UCSD-AML1 (cell line): ENCODE measurements at regions not wholly inside any gene's neighbourhood (a gene's known extent, or its start where the extent isn't known, plus 50 kb on each side); places are given as distances from the start of the nearest gene placed in this dataset.
"Not testable (repeated sequence)": the region's sequence is repeated elsewhere in the genome, so short reads cannot be mapped to it uniquely, and the experiment has no call there.

Experiments
- DNase-seq: peaks from one replicate; lab custom pipeline; 2025; ENCODE audit not compliant: unreplicated experiment; lab: John Stamatoyannopoulos, UW

DNA sequence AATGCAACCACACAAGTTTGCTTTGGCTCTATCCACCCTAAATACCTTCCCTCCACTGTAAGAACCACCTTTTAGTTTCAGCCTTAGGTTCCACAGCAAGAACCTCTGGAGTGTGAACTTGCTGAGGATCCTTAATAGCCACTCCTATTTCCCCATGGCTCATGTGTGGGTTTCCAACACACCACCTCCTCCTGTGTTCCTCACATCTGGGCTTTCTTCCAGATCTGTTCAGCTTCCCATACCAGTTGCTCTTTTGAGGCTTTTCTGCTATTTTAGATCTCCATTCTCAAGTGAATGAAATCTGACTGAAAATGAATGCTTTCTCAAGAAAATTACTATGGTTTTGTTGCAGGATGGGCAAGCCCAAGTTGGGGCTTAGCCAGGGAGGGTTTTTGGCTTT lies 104.8 kb upstream of the MIR17HG start:
- no peak for DNase-seq

GRCh38 chr13:91245288-91245687 lies 102.2 kb upstream of the MIR17HG start:
- peak; percentile 50 for DNase-seq

DNA sequence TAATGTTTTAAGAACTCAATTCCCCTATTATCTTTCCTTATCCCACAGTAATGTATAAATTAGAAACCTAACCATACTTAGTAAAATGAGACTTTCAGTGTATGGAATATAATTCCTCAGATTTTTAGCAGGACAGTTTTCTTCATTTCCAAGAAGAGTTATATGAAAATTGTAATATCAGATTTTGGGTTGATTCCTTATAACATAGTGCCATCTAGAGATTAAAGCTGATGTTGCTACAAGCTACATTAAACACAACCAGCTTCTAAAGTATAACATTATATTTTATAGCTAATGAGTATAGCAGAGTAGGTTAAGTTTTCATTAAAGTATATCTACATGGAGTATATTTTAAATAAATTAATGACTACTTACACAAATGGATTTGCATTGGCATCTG lies 99.7 kb upstream of the MIR17HG start:
- DNase-seq = no peak

DNA sequence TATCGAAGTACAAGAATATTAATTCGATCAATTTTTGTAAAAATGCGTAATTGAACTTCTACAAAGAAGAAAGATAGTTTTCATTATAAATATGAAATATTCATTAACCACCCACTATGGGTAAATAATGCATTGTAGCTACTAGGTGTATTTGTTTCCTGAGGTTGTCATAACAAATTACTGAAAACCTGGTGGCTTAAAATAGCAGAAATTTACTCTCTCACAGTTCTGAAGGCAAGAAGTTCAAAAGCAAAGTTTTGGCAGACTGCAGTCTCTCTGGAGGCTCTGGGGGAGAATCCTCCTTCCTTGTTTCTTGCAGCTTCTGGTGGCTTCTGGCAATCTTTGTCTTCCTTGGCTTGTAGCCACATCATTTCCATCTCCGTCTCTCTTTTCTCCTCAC lies 99.2 kb upstream of the MIR17HG start:
- peak; percentile 14 for DNase-seq

- no peak for DNase-seq
Measured at GRCh38 chr13:91249370-91249769, 98.1 kb upstream of the MIR17HG start.

DNA sequence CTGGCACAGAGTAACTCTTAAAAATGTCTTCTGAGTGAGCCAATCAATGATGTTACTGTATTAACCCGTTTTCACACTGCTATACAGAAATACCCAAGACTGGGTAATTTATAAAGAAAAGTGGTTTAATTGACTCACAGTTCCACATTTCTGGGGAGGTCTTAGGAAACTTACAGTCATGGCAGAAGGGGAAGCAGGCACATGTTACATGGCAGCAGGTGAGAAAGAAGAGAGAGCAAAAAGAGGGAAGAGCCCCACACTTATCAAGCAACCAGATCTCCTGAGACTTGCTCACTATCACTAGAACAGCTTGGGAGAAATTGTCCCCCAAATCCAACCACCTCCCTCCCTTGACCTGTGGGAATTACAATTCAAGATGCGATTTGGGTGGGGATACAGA lies 97.6 kb upstream of the MIR17HG start:
- no peak for DNase-seq

GRCh38 chr13:91251573-91251972 lies 95.9 kb upstream of the MIR17HG start:
- DNase-seq = not testable (repeated sequence)

- DNase-seq = no peak
Measured at GRCh38 chr13:91264484-91264883, 83.0 kb upstream of the MIR17HG start.

GRCh38 chr13:91269237-91269636 lies 78.2 kb upstream of the MIR17HG start:
- no peak for DNase-seq

DNA sequence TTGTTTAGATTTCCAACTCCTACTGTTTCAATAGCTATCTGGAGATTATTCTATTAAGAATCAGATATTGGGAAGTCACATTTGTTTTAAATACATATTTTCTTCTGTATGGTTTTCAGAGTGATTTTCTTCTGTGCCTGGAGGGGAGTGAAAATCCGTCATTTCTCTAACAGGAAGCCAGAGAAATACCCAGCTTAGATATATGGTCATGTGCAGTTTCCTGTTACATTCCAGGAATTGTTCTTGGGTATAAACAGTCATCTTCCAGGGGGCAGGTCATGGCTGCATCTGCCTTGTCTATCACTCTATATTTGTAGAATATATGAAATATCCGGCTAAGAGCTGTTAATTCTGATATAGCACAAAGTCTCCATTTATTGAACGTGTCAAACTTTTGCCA lies 77.5 kb upstream of the MIR17HG start:
- no peak for DNase-seq

DNA sequence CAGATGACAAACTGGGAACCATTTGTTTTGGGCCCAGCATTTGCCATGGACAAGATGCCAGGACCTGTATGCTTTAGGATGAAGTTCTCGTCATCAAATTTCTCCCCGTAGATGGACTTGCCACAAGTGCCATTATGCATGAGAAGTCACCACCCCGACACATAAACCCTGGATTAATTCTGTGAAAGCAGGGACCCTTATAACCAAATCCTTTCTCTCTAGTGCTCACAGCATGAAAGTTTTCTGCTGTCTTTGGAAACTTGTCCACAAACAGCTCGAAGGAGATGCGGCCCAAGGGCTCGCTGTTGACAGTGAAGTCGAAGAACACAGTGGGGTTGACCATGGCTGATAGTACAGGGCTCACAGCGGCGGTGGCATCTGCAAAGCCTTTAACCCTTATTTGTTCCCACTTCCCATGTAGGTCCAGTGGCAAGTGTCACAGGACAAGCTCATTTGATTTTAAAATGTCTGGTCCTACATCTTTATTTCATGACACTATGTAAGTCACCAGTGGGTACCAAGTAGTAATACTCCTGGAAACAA lies 75.2 kb upstream of the MIR17HG start:
- DNase-seq = no peak

DNA sequence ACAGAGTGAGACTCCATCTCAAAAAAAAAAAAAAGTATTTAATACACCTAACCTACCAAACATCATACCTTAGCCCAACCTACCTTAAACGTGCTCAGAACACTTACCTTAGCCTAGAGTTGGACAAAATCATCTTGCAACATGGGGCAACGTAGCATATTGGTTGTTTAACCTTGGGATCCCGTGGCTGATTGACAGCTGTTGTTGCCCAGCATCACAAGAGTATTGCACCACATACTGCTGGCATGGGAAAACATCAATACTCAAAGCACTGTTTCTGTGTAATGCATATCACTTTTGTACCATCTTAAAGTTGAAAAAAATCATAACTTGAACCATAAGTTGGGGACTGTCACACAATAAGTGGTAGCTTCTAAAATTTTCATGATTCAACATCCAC lies 73.8 kb upstream of the MIR17HG start:
- DNase-seq = no peak

- DNase-seq = no peak
Measured at GRCh38 chr13:91277013-91277676, 70.3 kb upstream of the MIR17HG start.

DNA sequence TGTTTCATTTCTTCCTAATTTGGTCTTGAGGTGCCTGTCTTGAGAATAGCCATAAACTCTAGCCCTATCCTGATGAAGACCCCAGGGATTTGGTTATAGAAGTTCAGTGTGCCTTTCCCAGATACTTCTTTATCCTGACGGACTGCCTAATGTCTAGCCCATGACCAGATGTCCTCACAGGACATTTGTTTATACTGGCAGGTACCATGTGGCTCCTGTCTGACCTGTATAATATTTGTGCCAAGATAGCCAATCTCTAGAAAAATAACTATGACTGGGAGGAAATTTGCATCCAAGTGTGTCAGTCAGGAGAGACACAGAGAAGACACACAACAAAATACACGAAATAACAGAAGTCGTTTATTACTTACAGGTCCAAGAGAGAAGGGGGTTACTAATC lies 69.2 kb upstream of the MIR17HG start:
- DNase-seq = no peak

DNA sequence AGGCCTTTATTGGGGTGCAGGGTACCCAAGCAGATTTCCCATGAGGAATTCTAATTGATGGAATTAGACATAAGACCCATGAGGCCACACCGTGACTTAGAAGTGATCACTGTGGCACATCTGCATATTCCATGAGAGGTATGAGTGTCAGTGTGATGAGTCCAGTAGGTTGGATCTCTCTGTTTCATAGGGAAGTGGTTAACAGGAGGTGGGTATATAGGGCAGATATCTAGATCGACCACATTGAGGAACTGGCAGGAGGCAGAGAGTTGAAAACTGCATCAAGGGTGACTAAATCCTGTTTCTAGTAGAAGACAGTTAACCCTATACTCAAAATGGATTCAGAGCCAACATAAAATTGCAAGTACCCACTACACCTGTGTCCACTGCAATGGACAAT lies 68.6 kb upstream of the MIR17HG start:
- no peak for DNase-seq

- no peak for DNase-seq
Measured at GRCh38 chr13:91280801-91281200, 66.7 kb upstream of the MIR17HG start.

DNA sequence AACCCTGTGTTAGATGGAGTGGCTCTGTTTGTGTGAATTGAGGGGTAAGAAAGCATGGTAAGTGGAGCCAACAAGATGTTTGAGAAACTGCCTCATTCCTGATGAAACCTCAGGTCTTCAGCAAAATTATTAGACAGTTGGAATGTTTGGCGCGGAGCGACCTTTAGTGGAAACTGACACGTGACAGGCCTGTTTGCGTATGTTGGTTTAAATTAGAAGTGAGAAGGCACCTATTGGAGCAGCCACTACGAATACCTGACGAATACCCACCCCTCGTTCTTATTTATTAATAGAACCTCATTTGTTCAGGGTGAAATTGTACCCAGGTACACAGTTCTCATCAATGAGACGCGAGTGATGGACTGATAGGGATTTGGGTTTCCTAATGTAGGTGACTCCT lies 63.2 kb upstream of the MIR17HG start:
- DNase-seq = no peak

GRCh38 chr13:91286317-91286716 lies 61.2 kb upstream of the MIR17HG start:
- no peak for DNase-seq

- DNase-seq = peak; percentile 12
Measured at GRCh38 chr13:91291078-91291477, 56.4 kb upstream of the MIR17HG start.

DNA sequence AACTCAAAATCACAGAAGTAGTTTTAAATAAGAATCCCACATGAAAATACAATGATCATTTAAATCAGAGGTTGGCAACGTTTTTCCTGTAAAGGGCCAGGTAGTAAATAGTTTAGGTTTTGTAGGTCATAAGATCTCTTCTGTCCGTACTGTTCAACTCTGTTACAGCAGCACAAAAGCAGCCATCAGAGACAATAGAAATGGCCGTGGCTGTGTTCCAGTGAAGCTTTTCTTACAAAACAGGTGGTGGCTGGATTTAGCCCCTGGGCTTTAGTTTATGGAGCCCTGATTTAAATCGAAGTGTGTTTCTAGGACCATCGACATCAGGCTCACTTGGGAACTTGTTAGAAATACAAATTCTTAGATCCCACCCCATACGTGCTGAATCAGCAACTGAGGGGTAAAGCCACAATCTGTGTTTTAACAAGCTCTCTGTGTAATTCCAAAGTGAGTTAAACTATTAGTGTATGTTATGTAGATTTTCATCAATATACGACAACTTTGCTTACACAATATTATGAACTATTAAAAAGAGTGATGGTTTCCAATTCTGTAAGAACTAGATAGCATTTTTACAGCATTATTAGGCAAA lies 54.8 kb upstream of the MIR17HG start:
- DNase-seq = no peak

GRCh38 chr13:91295712-91296410 lies 51.6 kb upstream of the MIR17HG start:
- no peak for DNase-seq

DNA sequence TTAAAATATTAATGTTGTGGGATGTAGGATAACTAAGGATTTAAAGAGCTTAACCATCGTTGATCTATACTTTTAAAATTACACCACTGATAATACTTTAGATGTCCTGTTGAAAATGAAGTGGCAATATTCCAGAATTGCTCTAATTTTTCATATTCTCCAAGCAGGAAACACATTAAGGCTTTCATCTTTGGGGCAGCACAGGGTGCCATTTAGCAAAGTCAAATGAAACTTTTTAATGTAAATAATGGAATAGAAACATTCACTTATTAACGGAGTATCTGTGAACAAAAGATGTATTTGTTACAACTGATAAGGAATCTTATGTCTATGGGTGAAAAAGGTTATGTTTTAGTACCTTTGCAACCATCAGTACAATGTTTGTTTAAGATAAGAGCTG lies 50.0 kb upstream of the MIR17HG start:
- DNase-seq = no peak
